H1 (cell line): ENCODE measurements at regions not wholly inside any gene's neighbourhood (a gene's known extent, or its start where the extent isn't known, plus 50 kb on each side); places are given as distances from the start of the nearest gene placed in this dataset.

Experiments
- CREB1 ChIP-seq: IDR thresholded peaks from 2 replicates; pipeline ENCODE4 v1.6.1; 2012; ENCODE audit warnings: inconsistent platforms
- CTCF ChIP-seq, 3 experiments: IDR thresholded peaks; 1 replicate in 2 of 3; 2 replicates in 1 of 3; pipeline versions ENCODE4 v1.5.1 to v1.6.1; 2011; ENCODE audit warnings: low read length in 3 of 3, mild to moderate bottlenecking in 3 of 3, inconsistent platforms in 2 of 3, low read depth in 1 of 3, moderate library complexity in 1 of 3; ENCODE audit not compliant: insufficient read depth in 1 of 3; ENCODE audit errors: control extremely low read depth in 1 of 3
- EGR1 ChIP-seq: IDR thresholded peaks from 2 replicates; pipeline ENCODE4 v1.6.1; 2011; ENCODE audit warnings: low read depth, low read length, borderline replicate concordance
- EP300 ChIP-seq, 2 experiments: IDR thresholded peaks; 1 replicate in 1 of 2; 2 replicates in 1 of 2; pipeline ENCODE4 v1.6.1; 2011 to 2012; ENCODE audit warnings: low read depth in 2 of 2, low read length in 2 of 2, mild to moderate bottlenecking in 2 of 2, borderline replicate concordance in 1 of 2, inconsistent platforms in 1 of 2, moderate library complexity in 1 of 2
- EZH2 ChIP-seq: fragments of 200-600 bp; sonication (generic); IDR thresholded peaks from 2 replicates; pipeline ENCODE4 v1.7.1; 2012; ENCODE audit warnings: low read depth, mild to moderate bottlenecking, moderate library complexity, low read length, inconsistent platforms; ENCODE audit not compliant: severe bottlenecking
- MAX ChIP-seq: IDR thresholded peaks from 2 replicates; pipeline ENCODE4 v1.6.1; 2012; ENCODE audit warnings: inconsistent platforms
- POLR2A ChIP-seq, 2 experiments: IDR thresholded peaks; 1 replicate in 1 of 2; 2 replicates in 1 of 2; pipeline ENCODE4 v1.6.1; 2011; ENCODE audit warnings: low read depth in 2 of 2, low read length in 2 of 2, mild to moderate bottlenecking in 2 of 2; ENCODE audit errors: control extremely low read depth in 1 of 2
- POLR2AphosphoS5 ChIP-seq: IDR thresholded peaks from 2 replicates; pipeline ENCODE4 v1.6.1; 2011; ENCODE audit warnings: low read depth, low read length
- RFX5 ChIP-seq: IDR thresholded peaks from 2 replicates; pipeline ENCODE4 v1.6.1; 2011; ENCODE audit warnings: low read depth, low read length, improper control_type of control experiment, borderline replicate concordance
- RNF2 ChIP-seq: fragments of 200-900, 300-1000 bp; sonication (generic); IDR thresholded peaks from 2 replicates; pipeline ENCODE4 v1.7.1; 2016; ENCODE audit warnings: borderline replicate concordance, low read depth, mild to moderate bottlenecking, antibody characterized with exemption, low read length; ENCODE audit not compliant: poor library complexity, severe bottlenecking; ENCODE audit errors: missing control alignments
- SIN3A ChIP-seq, 2 experiments: IDR thresholded peaks in 1 of 2; conservative IDR thresholded peaks in 1 of 2; 2 replicates each; pipeline ENCODE4 v1.6.1; 2011 to 2012; ENCODE audit warnings: low read length in 2 of 2, improper control_type of control experiment in 1 of 2, low read depth in 1 of 2, mild to moderate bottlenecking in 1 of 2
- SP2 ChIP-seq: IDR thresholded peaks from 2 replicates; pipeline ENCODE4 v1.6.1; 2012; ENCODE audit warnings: mild to moderate bottlenecking, low read length, inconsistent platforms
- ZNF274 ChIP-seq: IDR thresholded peaks from 2 replicates; pipeline ENCODE4 v1.7.0; 2012; ENCODE audit warnings: low read length, borderline replicate concordance; ENCODE audit errors: extremely low read depth

- TF ChIP-seq CTCF (IDR thresholded peaks at IDR 0.05; ENCODE audit: control extremely low read depth in 1 of 3, insufficient read depth in 1 of 3, low read depth in 1 of 3, low read length in 3 of 3) = no peak
- TF ChIP-seq RNF2 = no peak
- no peak for TF ChIP-seq POLR2AphosphoS5
- TF ChIP-seq POLR2A (IDR thresholded peaks at IDR 0.05; ENCODE audit: control extremely low read depth in 1 of 2, low read depth in 2 of 2, low read length in 2 of 2) = no peak
- TF ChIP-seq EP300 (IDR thresholded peaks at IDR 0.05; ENCODE audit: borderline replicate concordance in 1 of 2, low read depth in 2 of 2, low read length in 2 of 2) = no peak
- no peak for TF ChIP-seq MAX
- no peak for TF ChIP-seq ZNF274
- TF ChIP-seq CREB1 = no peak
- no peak for TF ChIP-seq EGR1
- no peak for TF ChIP-seq EZH2
- TF ChIP-seq SP2 = no peak
- TF ChIP-seq SIN3A (conservative IDR thresholded peaks at IDR 0.05 in 1 of 2, IDR thresholded peaks at IDR 0.05 in 1 of 2; ENCODE audit: low read depth in 1 of 2, low read length in 2 of 2) = no peak
- no peak for TF ChIP-seq RFX5
Measured at GRCh38 chr9:85401998-85402397, 339.8 kb downstream of the AGTPBP1 start.
